Activated T-cell treated with anti-CD3 and anti-CD28 coated beads for 24 hours (primary cell): ENCODE measurements at regions not wholly inside any gene's neighbourhood (a gene's known extent, or its start where the extent isn't known, plus 50 kb on each side); places are given as distances from the start of the nearest gene placed in this dataset.

ENCODE experiments used
- DNase-seq: peaks from one replicate; pipeline ENCODE4 v3.0.0-alpha.2; 2020; ENCODE audit warnings: low read depth

GRCh38 chr13:85538957-85539356 lies 260.3 kb downstream of the SLITRK6 start:
- no peak for DNase-seq

- no peak for DNase-seq
Observed at GRCh38 chr13:85537601-85538000, 261.6 kb downstream of the SLITRK6 start.

DNA sequence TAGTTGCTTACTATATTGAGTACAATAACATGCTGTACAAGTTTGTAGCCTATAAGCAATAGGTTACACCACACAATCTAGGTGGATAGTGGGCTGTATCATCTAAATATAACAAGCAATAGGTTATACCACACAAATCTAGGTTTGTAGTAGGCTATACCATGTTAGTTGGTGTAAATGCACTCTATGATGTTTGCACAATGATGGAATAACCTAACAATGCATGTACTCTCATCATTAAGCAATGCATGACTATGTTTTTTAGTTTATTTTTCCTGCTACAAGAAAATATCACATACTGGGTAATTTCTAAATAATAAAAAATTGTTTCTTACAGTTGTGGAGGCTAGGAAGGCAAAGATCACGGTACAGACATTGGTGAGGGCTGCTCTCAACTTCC lies 262.5 kb downstream of the SLITRK6 start:
- no peak for DNase-seq

DNA sequence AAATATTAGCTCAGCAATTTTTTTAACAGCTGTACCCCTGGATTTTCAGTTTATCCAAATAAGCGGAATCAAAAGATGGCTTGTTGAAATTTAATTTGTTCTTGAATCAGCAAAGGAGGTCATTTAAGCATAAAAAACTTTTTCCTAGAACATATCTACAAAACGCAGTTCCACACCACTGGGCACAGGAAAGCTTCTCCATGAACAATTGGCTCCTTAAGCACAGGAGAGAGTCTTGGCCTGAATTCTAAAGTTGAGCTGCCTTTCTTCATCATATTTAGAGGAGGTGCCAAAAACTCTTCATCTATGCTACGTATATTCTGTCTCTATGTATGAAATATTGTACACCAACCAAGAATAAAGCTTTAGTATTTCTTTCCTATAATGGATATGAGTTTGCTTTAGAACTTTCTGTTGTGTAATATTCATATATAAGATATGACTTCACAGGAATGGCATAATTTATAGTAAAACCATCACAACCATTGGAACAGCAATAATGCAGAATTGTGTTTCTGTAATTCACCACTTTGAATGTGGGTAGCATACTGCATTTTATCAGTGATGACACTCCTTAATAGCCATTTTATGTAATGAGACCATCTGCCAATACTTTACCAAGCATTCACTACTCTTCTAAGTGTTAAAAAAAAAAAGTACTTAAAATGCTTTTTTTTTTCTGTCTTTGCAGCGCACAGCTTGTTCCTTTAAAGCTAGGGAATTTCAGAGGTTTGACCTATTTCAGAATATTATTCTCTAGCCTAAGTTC lies 263.7 kb downstream of the SLITRK6 start:
- DNase-seq = no peak

GRCh38 chr13:85533911-85534310 lies 265.3 kb downstream of the SLITRK6 start:
- no peak for DNase-seq

- DNase-seq = no peak
Observed at GRCh38 chr13:85529218-85529594, 270.0 kb downstream of the SLITRK6 start.

GRCh38 chr13:85528491-85529217 lies 270.6 kb downstream of the SLITRK6 start:
- DNase-seq = no peak

DNA sequence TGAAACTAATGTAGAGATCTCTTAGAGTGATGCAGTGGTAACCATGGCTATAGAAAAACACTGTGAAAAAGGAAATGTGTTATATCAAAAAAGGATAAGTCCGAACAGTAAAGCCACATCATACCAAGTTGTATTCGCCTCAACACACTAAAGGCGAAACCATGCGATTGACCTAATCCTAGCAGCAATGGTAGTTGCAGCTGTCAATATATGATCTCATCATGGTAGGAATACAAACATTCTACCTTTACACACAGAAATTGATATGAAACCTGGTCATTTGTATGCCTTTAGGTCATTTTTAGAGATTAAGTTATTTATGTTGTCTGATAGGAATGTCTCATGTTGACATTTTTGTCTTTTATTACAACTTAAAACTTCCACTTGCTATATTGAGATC lies 271.9 kb downstream of the SLITRK6 start:
- DNase-seq = no peak

DNA sequence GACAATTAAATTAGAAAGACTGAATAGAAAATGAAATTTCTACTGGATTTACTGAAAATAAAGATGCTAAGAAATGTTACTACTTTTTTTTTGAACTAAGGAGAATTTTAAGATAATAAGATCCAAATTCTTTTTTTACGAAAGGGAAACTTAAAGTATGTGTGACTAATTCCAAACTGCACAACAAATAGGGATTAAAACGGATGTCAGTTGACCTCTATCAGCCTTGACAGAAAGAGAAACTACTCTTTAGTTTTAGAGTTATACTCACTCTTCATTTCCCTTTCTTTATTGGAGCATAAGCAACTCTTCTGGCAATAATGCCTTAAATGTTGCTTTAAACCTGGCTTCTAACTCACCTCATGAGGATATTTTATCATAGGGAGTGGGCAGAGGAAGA lies 273.8 kb downstream of the SLITRK6 start:
- DNase-seq = no peak

- DNase-seq = no peak
Observed at GRCh38 chr13:85521657-85522056, 277.6 kb downstream of the SLITRK6 start.

GRCh38 chr13:85520445-85520844 lies 278.8 kb downstream of the SLITRK6 start:
- DNase-seq = no peak

DNA sequence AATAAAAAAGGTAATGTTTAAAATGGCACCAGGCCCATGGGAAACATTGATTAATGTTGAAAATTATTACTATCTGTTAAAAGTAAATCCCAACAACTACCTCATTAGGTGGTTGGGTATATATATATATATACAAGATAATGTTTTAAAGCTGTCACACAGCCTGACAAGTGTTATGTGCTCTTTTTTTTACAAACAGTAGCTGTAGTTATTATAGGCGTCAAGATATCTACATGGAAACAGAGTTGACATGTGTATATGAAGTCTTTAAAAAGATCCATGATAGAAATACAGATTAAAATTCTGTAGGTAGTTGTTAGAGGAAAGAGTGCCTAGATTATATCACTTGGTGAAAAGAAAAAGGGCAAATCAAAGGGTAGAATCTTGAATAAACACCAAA lies 279.9 kb downstream of the SLITRK6 start:
- DNase-seq = no peak

DNA sequence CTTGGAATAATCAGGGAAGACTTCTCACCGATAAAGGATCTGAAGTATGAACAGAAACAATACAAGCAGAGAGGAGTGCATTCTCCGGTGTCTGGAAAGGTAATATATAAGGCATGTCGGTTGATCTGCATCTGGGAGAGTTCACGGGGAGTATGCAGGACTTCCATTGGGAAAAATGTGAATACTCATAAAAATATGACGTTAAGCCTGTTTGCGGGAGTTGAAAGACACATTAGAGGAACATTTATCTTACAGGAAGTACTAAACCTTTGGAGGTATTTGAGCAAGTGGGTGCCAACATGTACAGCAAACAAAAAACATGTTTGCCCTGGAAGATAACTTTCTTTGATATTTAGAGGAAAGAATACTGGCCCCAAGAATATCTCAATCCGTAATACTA lies 286.8 kb downstream of the SLITRK6 start:
- no peak for DNase-seq

- DNase-seq = no peak
Observed at GRCh38 chr13:85509512-85509911, 289.7 kb downstream of the SLITRK6 start.

DNA sequence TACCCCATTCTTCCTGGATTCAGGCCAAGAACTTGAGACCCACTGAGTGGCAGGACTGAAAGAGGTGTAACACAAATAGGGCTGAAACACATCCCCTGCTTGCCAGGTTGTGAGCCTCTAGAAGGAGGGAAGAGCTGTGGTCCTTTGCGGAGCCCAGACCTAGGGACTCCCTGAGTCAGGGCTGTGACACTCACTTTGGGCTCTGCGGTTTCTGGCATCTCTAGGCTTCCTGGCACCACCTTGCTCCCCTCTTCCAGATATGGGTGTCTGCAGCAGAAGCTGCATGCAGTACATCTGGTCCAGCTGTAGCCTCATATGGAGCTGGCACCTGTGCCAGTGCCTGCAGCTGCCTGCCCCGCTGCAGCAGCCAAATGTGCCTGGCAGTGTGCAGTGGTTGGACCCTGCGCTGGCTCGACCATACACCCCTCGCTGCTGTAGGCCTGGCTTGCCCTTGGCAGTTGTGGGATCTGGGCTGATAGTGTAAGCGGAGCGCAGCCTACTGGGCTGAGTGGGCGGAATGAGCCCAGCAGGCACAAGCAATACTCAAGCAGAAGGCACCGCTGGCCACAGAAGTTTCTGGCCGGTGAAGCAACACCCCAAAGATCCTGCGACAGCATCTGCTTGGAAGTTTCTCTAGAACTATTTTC lies 290.4 kb downstream of the SLITRK6 start:
- no peak for DNase-seq

DNA sequence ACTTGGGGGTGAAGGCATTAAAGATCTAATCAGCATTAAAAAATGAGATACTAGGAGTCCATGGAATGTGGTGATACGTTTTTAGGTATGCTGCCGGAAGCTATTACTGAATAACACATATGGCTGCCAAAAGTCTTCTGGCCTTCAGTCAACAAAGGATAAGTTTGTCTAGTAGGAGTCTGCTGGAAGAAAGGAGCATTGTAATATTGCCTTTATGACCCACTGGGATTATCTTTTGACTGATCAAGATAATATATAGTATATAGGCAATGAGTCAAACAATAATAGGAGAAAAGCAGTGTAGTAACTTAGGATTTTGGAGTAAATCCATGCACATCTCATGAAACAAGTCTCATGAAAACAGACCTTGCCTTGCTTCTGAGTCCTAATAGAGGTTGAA lies 295.4 kb downstream of the SLITRK6 start:
- no peak for DNase-seq

DNA sequence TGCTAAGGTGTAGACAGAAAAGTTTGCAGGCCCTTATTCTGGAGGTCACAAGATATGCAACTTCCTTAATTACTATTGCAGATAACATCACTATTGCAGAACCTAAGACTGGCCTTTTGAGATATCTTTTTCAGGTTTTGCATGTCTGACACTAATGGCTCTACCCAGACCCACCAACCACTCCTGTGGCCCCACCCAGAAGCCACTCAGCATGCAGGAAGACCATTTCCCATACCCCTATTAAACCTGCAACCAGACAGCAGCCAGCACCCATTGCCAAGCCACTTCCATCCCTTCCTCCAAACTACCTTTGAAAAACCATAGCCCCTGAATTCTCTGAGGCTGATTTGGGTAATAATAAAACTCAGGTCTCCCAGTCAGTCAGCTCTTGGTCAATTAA lies 297.6 kb downstream of the SLITRK6 start:
- no peak for DNase-seq

DNA sequence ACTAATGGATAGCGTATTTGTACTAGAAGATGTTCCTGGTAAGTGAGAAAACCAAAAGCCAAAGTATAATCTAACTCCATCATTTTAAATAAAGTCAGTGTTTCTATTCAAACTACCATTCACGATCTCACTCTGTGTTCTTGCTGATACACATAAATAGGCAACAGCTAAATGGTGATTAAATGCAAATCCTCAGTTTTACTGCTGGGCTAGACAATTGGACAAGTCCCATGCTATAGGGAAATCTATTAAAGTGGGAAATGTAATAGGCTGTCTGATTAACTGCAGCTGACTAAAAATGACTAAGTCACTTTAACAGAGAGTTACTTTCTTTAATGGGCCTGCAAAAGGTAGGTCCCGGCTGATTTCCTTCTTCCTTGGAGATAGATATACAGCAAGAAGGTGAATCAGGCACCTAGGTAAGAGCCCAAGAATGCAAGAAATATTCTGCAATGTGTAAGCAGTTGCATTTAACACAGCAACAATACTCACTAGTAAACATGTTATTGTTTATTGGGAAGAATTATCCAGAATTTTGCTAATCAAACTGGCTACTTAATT lies 298.4 kb downstream of the SLITRK6 start:
- no peak for DNase-seq

- no peak for DNase-seq
Observed at GRCh38 chr13:85498774-85499173, 300.4 kb downstream of the SLITRK6 start.

DNA sequence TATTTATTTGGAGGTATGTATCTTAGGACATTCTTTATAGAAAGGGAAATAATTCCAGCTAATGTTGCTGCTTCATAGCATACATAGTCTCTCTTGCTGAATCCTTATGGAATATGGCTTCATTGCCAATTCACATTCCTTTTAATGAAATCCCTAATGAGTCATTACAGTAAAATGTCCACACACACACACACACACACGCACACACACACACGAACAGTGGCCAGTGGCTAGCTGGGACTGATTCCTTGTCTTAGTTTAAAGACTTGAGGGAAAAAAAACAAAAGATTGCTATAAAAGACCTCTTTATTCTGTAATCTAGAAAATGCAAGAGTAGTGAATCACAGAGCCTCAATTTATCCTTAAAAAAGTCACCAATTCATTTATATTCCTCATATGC lies 301.6 kb downstream of the SLITRK6 start:
- no peak for DNase-seq

DNA sequence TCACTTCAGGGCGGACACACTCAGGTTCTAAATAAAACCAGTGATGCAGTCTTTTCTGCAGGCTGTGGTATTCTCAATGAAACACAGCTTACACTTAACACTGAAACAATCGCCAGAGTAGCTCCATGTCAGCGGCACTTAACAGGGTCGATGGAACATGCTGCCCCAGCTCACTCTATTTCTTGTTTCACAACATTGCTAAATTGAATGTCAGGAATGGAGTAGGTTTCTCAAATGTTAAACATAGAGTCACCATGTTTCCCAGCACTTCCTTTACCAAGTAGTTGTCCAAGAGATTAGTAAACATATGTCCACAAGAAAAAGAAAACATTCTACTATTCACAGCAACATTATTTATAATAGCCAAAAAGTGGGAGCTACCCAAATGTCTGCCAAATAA lies 306.9 kb downstream of the SLITRK6 start:
- DNase-seq = no peak

DNA sequence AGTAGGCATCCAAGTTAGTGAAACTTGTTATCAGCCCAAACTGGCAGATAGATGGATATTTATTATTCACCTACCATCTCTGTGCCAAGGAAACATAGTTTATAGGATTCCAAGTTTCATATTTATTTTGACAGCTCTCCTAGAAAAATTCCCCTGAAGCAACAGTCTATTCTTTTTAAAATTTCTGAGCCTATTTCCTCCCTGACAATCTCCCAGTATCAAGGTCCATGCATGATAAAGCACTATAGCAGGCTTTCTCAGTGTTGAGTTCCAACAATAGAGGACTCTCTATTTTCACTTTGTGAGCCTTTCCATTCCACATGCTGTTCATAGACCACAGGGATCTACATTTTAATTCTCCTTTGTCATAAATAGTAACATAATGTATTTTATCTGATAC lies 312.6 kb downstream of the SLITRK6 start:
- DNase-seq = no peak

GRCh38 chr13:85473144-85473543 lies 326.1 kb downstream of the SLITRK6 start:
- DNase-seq = no peak
